Caco-2 (cell line): ENCODE measurements at regions not wholly inside any gene's neighbourhood (a gene's known extent, or its start where the extent isn't known, plus 50 kb on each side); places are given as distances from the start of the nearest gene placed in this dataset.

Experiments
- BruUV-seq: library from RNA; stranded (reverse); fragments of 400-500 nt; replicated peaks from 2 replicates; lab custom pipeline; 2021; lab: Mats Ljungman, UMichigan
- CTCF ChIA-PET: fragments of 300-600 bp; sonication (Branson Sonifier 250); formaldehyde crosslinking; loops from one replicate; lab custom pipeline; 2022; ENCODE audit warnings: antibody characterized with exemption; lab: Charles Lee
- POLR2A ChIA-PET: fragments of 300-600 bp; sonication (Branson Sonifier 250); formaldehyde crosslinking; loops from one replicate; lab custom pipeline; 2022; ENCODE audit warnings: antibody characterized with exemption; lab: Charles Lee
- DNase-seq, 2 experiments: peaks; one replicate each; pipeline versions ENCODE4 v3.0.0 to v3.0.0-alpha.2; 2020 to 2022
- H3K27me3 ChIP-seq: replicated peaks from 2 replicates; pipeline ENCODE4 v1.6.0; 2011; ENCODE audit warnings: low read length; ENCODE audit not compliant: control insufficient read depth, insufficient read depth
- H3K36me3 ChIP-seq: 2 replicates; pipeline ENCODE4 v1.5.1; 2011; ENCODE audit warnings: low read length; ENCODE audit not compliant: control insufficient read depth, insufficient read depth
- H3K4me1 ChIP-seq: fragments of 250-450 bp; sonication (Bioruptor Pico); 2 replicates; pipeline ENCODE4 v1.5.1; 2020; ENCODE audit warnings: mild to moderate bottlenecking
- H3K4me3 ChIP-seq: 2 replicates; pipeline ENCODE4 v1.5.1; 2011; ENCODE audit warnings: low read depth, mild to moderate bottlenecking, control low read depth, low read length
- H3K9me3 ChIP-seq: fragments of 250-450 bp; sonication (Bioruptor Pico); 2 replicates; pipeline ENCODE4 v1.5.1; 2020; ENCODE audit warnings: mild to moderate bottlenecking, moderate library complexity
- H3K27ac Mint-ChIP-seq: one replicate; pipeline ENCODE4 v1.8.0; 2022; ENCODE audit warnings: mixed read lengths; ENCODE audit not compliant: unreplicated experiment
- H3K27me3 Mint-ChIP-seq: one replicate; pipeline ENCODE4 v1.8.0; 2022; ENCODE audit warnings: mixed read lengths; ENCODE audit not compliant: insufficient read depth, unreplicated experiment
- H3K36me3 Mint-ChIP-seq: one replicate; pipeline ENCODE4 v1.8.0; 2022; ENCODE audit warnings: mild to moderate bottlenecking, mixed read lengths; ENCODE audit not compliant: insufficient read depth, unreplicated experiment
- H3K4me1 Mint-ChIP-seq: one replicate; pipeline ENCODE4 v1.8.0; 2022; ENCODE audit warnings: low read depth, mixed read lengths; ENCODE audit not compliant: unreplicated experiment
- H3K4me3 Mint-ChIP-seq: one replicate; pipeline ENCODE4 v1.8.0; 2022; ENCODE audit warnings: mild to moderate bottlenecking, moderate library complexity, mixed read lengths; ENCODE audit not compliant: unreplicated experiment
- H3K9me3 Mint-ChIP-seq: one replicate; pipeline ENCODE4 v1.8.0; 2022; ENCODE audit warnings: mixed read lengths; ENCODE audit not compliant: unreplicated experiment
- intact Hi-C: fragments of 100-400 bp; cut with micrococcal nuclease; formaldehyde crosslinking; loops from one replicate; pipeline ENCODE4 v1.10.0; 2022; ENCODE audit not compliant: unreplicated experiment
- TF ChIP-seq, protein P1 (sequence below), 2 experiments: fragments of 200-600 bp in 1 of 2; IDR thresholded peaks; 1 replicate in 1 of 2; 2 replicates in 1 of 2; pipeline versions ENCODE4 v1.5.1 to v1.8.0; 2011 to 2022; ENCODE audit warnings: antibody characterized with exemption in 1 of 2, control low read depth in 1 of 2, inconsistent platforms in 1 of 2, low read depth in 1 of 2, low read length in 1 of 2, mild to moderate bottlenecking in 1 of 2, moderate library complexity in 1 of 2; ENCODE audit not compliant: insufficient read depth in 1 of 2, severe bottlenecking in 1 of 2, unreplicated experiment in 1 of 2

DNA sequence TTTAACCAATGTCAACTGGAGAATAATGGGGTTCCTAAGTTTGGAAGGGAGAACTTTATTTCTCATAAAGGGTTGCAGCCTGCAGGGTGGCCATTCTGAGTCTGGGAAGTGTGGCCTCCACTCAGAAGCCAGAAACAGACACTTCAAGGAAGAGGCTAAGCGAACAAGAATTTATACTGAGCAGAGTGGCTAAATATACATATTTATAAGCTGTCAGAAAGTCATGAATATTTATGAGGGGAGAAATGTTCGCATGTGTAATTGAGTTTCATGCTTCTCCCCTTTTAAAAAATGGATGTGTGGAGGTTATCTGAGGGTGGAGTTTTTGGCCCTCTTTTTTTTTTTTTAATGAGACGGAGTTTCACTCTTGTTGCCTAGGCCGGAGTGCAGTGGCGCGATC, 78.1 kb upstream of the PLAC8 start:
- H3K27me3 Mint-ChIP-seq, result no peaks in the 10 kb centered on the region
- Histone ChIP-seq H3K4me1 (no peaks in the 10 kb centered on the region), H3K9me3 (no peaks in the 10 kb centered on the region), H3K27me3 (no peaks in the 10 kb centered on the region), H3K4me3 (no peak overlapping the region), H3K36me3 (no peaks in the 10 kb centered on the region)
- ChIA-PET POLR2A (no interaction called here), CTCF (no interaction called here)
- H3K4me1 Mint-ChIP-seq, result no peaks in the 10 kb centered on the region
- DNase-seq, result no peak
- no peak overlapping the region for H3K4me3 Mint-ChIP-seq
- H3K27ac Mint-ChIP-seq, result no peak overlapping the region
- TF ChIP-seq, protein P1, sequence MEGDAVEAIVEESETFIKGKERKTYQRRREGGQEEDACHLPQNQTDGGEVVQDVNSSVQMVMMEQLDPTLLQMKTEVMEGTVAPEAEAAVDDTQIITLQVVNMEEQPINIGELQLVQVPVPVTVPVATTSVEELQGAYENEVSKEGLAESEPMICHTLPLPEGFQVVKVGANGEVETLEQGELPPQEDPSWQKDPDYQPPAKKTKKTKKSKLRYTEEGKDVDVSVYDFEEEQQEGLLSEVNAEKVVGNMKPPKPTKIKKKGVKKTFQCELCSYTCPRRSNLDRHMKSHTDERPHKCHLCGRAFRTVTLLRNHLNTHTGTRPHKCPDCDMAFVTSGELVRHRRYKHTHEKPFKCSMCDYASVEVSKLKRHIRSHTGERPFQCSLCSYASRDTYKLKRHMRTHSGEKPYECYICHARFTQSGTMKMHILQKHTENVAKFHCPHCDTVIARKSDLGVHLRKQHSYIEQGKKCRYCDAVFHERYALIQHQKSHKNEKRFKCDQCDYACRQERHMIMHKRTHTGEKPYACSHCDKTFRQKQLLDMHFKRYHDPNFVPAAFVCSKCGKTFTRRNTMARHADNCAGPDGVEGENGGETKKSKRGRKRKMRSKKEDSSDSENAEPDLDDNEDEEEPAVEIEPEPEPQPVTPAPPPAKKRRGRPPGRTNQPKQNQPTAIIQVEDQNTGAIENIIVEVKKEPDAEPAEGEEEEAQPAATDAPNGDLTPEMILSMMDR (IDR thresholded peaks at IDR 0.05; ENCODE audit: insufficient read depth in 1 of 2, low read depth in 1 of 2, low read length in 1 of 2, severe bottlenecking in 1 of 2, unreplicated experiment in 1 of 2), result no peak
- intact Hi-C loops, result no loop called here
- peaks cover 11% of the 10 kb centered on the region for H3K9me3 Mint-ChIP-seq
- no TSS peak for BruUV-seq
- no peaks in the 10 kb centered on the region for H3K36me3 Mint-ChIP-seq

GRCh38 chr4:83191026-83191425, 76.5 kb upstream of the PLAC8 start:
- ChIA-PET CTCF (no interaction called here), POLR2A (no interaction called here)
- no peak for DNase-seq
- TF ChIP-seq, protein P1 (IDR thresholded peaks at IDR 0.05; ENCODE audit: insufficient read depth in 1 of 2, low read depth in 1 of 2, low read length in 1 of 2, severe bottlenecking in 1 of 2, unreplicated experiment in 1 of 2), result no peak
- Histone ChIP-seq H3K36me3 (no peaks in the 10 kb centered on the region), H3K4me3 (no peak overlapping the region), H3K27me3 (no peaks in the 10 kb centered on the region), H3K4me1 (no peaks in the 10 kb centered on the region), H3K9me3 (no peaks in the 10 kb centered on the region)
- Mint-ChIP-seq H3K36me3 (no peaks in the 10 kb centered on the region), H3K9me3 (peaks cover 10% of the 10 kb centered on the region), H3K4me3 (no peak overlapping the region), H3K4me1 (no peaks in the 10 kb centered on the region), H3K27me3 (no peaks in the 10 kb centered on the region), H3K27ac (no peak overlapping the region)
- intact Hi-C loops, result no loop called here
- BruUV-seq, result no TSS peak

- Mint-ChIP-seq H3K9me3 (no peaks in the 10 kb centered on the region), H3K27ac (no peak overlapping the region), H3K27me3 (no peaks in the 10 kb centered on the region), H3K4me3 (no peak overlapping the region), H3K36me3 (no peaks in the 10 kb centered on the region), H3K4me1 (no peaks in the 10 kb centered on the region)
- no peaks in the 10 kb centered on the region for H3K27me3 ChIP-seq
- H3K4me3 ChIP-seq, result no peak overlapping the region
- CTCF ChIA-PET, result no interaction called here
- no peaks in the 10 kb centered on the region for H3K9me3 ChIP-seq
- no TSS peak for BruUV-seq
- no peaks in the 10 kb centered on the region for H3K4me1 ChIP-seq
- no peak for DNase-seq
- POLR2A ChIA-PET, result no interaction called here
- TF ChIP-seq, protein P1 (IDR thresholded peaks at IDR 0.05; ENCODE audit: insufficient read depth in 1 of 2, low read depth in 1 of 2, low read length in 1 of 2, severe bottlenecking in 1 of 2, unreplicated experiment in 1 of 2), result no peak
- H3K36me3 ChIP-seq, result no peaks in the 10 kb centered on the region
- intact Hi-C loops, result no loop called here
These were observed 75.2 kb upstream of the PLAC8 start for GRCh38 chr4:83189631-83190136.
